ENCODE measurements at regions not wholly inside any gene's neighbourhood (a gene's known extent, or its start where the extent isn't known, plus 50 kb on each side); places are given as distances from the start of the nearest gene placed in this dataset.
"Not testable (repeated sequence)": the region's sequence is repeated elsewhere in the genome, so short reads cannot be mapped to it uniquely, and the experiment has no call there.

GRCh38 chr20:30281584-30282197 is 975.8 kb upstream of the DEFB115 start:
- no peaks in the 10 kb centered on the region for H3K9me3 ChIP-seq (ENCODE audit: control insufficient read depth, low read length)
- no peaks in the 10 kb centered on the region for H3K4me1 ChIP-seq (ENCODE audit: control insufficient read depth in 1 of 2, insufficient read depth in 2 of 2, low read length in 2 of 2)
- no peak overlapping the region for H3K27ac ChIP-seq (ENCODE audit: low read depth in 1 of 2, low read length in 2 of 2)
- H3K4me3 ChIP-seq (ENCODE audit: low read length in 2 of 2), result no peak overlapping the region
- DNase-seq, result no peak
- no peak for ATAC-seq (ENCODE audit: low FRiP score)
- H3K36me3 ChIP-seq (ENCODE audit: control insufficient read depth in 1 of 2, insufficient read depth in 2 of 2, low read length in 1 of 2), result no peaks in the 10 kb centered on the region
- intact Hi-C loops (cut with DNase I), result no loop called here
- 61 to 78% methylated on average over 41 of the region's 41 CpGs for WGBS, 2 donors
- H3K27me3 ChIP-seq (ENCODE audit: control insufficient read depth in 1 of 2, insufficient read depth in 2 of 2, low read length in 1 of 2), result no peaks in the 10 kb centered on the region

DNA sequence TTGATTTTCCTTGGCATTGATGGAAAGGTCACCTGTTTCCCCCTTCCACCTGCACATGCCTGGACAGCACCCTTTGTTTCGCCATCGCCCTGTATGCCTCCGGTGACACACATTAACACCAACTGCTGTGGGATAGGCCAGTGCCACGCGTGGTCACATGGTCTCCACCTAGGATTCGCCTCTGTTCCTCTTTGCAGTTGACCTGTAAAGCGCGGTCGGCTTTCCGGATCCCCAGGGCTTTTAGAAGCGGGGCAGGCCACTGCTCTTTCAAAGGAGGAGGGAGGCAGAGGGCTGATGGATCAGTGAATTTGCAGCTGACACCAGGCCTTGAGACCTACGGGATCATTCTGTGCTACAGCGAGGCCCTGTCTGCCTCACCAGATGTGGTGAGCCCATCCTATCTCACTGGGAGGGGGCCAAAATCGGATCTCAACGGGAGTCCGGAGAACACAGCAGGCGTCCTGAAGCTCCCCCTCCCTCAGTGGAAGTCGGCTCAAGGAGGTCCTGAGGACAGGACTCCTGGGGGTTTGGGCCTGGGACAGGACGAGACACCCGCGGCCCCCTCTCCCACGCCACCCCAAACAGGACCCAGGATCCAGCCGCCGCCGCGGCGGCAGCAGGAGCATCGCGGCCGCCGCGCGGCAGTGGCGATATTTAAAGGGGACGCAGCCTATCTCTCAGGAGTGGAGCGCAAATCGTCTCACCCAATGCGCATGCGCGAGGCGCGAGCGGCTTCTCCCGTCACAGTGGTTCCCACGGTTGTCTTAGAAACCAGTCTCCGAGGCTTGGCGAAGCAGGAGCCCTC is 973.8 kb upstream of the DEFB115 start:
- H3K27ac ChIP-seq (ENCODE audit: low read depth in 1 of 2, low read length in 2 of 2); H3K36me3 ChIP-seq (ENCODE audit: control insufficient read depth in 1 of 2, insufficient read depth in 2 of 2, low read length in 1 of 2); H3K27me3 ChIP-seq (ENCODE audit: control insufficient read depth in 1 of 2, insufficient read depth in 2 of 2, low read length in 1 of 2); H3K4me1 ChIP-seq (ENCODE audit: control insufficient read depth in 1 of 2, insufficient read depth in 2 of 2, low read length in 2 of 2); ATAC-seq (ENCODE audit: low FRiP score); intact Hi-C loops (cut with DNase I); H3K9me3 ChIP-seq (ENCODE audit: control insufficient read depth, low read length): not testable (repeated sequence)
- 23 to 34% methylated on average over 47 of the region's 47 CpGs for WGBS, 2 donors
- peak; percentile 83 to 88 for DNase-seq
- H3K4me3 ChIP-seq (ENCODE audit: low read length in 2 of 2), result peak overlapping the region in 1 of 2 donors; percentile 8

- ATAC-seq (ENCODE audit: low FRiP score) (no peak), DNase-seq (no peak)
- no peak overlapping the region for H3K27ac ChIP-seq (ENCODE audit: low read depth in 1 of 2, low read length in 2 of 2)
- intact Hi-C loops (cut with DNase I), result no loop called here
- no peaks in the 10 kb centered on the region for H3K36me3 ChIP-seq (ENCODE audit: control insufficient read depth in 1 of 2, insufficient read depth in 2 of 2, low read length in 1 of 2)
- no peaks in the 10 kb centered on the region for H3K27me3 ChIP-seq (ENCODE audit: control insufficient read depth in 1 of 2, insufficient read depth in 2 of 2, low read length in 1 of 2)
- WGBS, 2 donors, result 46 to 65% methylated on average over 33 of the region's 33 CpGs
- H3K9me3 ChIP-seq (ENCODE audit: control insufficient read depth, low read length), result no peaks in the 10 kb centered on the region
- H3K4me1 ChIP-seq (ENCODE audit: control insufficient read depth in 1 of 2, insufficient read depth in 2 of 2, low read length in 2 of 2), result no peaks in the 10 kb centered on the region
- H3K4me3 ChIP-seq (ENCODE audit: low read length in 2 of 2), result peak overlapping the region in 1 of 2 donors; percentile 8
Measured at GRCh38 chr20:30284281-30284905, 973.1 kb upstream of the DEFB115 start.

GRCh38 chr20:30285677-30286076 is 971.8 kb upstream of the DEFB115 start:
- H3K4me1 ChIP-seq (ENCODE audit: control insufficient read depth in 1 of 2, insufficient read depth in 2 of 2, low read length in 2 of 2), result no peaks in the 10 kb centered on the region
- 92% methylated on average over 17 of the region's 17 CpGs for WGBS, 2 donors

DNA sequence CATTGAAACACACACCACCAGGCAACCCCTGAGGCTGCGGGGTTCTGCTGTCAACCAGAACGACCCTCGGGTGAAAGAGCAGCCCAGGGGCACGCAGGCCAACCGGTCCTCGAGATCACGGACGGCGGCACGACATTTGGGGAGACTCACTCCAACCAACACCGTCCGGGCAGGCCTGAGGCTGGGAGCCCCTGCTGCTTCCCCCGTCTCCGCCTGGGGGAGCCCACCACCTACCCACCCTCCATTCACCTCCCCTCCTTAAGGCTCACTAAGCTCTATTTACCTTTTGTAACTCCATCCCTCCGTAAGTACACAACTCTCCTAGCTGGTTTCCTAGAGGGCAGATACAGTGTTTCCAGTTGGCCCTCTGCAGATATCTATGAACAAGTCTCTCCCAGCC is 971.3 kb upstream of the DEFB115 start:
- Histone ChIP-seq H3K9me3 (ENCODE audit: control insufficient read depth, low read length) (no peaks in the 10 kb centered on the region), H3K27ac (ENCODE audit: low read depth in 1 of 2, low read length in 2 of 2) (no peak overlapping the region), H3K4me1 (ENCODE audit: control insufficient read depth in 1 of 2, insufficient read depth in 2 of 2, low read length in 2 of 2) (no peaks in the 10 kb centered on the region), H3K27me3 (ENCODE audit: control insufficient read depth in 1 of 2, insufficient read depth in 2 of 2, low read length in 1 of 2) (no peaks in the 10 kb centered on the region), H3K36me3 (ENCODE audit: control insufficient read depth in 1 of 2, insufficient read depth in 2 of 2, low read length in 1 of 2) (no peaks in the 10 kb centered on the region), H3K4me3 (ENCODE audit: low read length in 2 of 2) (no peak overlapping the region)
- WGBS, 2 donors, result 73 to 75% methylated on average over 15 of the region's 15 CpGs
- intact Hi-C loops (cut with DNase I), result no loop called here
- no peak for ATAC-seq (ENCODE audit: low FRiP score)
- DNase-seq, result no peak

More at GRCh38 chr20:30285677-30286076, 971.8 kb upstream of the DEFB115 start:
- H3K4me3 ChIP-seq (ENCODE audit: low read length in 2 of 2), result no peak overlapping the region
- no peaks in the 10 kb centered on the region for H3K36me3 ChIP-seq (ENCODE audit: control insufficient read depth in 1 of 2, insufficient read depth in 2 of 2, low read length in 1 of 2)
- no peaks in the 10 kb centered on the region for H3K27me3 ChIP-seq (ENCODE audit: control insufficient read depth in 1 of 2, insufficient read depth in 2 of 2, low read length in 1 of 2)
- no peak for ATAC-seq (ENCODE audit: low FRiP score)
- intact Hi-C loops (cut with DNase I), result no loop called here
- DNase-seq, result no peak
- no peaks in the 10 kb centered on the region for H3K9me3 ChIP-seq (ENCODE audit: control insufficient read depth, low read length)
- no peak overlapping the region for H3K27ac ChIP-seq (ENCODE audit: low read depth in 1 of 2, low read length in 2 of 2)

DNA sequence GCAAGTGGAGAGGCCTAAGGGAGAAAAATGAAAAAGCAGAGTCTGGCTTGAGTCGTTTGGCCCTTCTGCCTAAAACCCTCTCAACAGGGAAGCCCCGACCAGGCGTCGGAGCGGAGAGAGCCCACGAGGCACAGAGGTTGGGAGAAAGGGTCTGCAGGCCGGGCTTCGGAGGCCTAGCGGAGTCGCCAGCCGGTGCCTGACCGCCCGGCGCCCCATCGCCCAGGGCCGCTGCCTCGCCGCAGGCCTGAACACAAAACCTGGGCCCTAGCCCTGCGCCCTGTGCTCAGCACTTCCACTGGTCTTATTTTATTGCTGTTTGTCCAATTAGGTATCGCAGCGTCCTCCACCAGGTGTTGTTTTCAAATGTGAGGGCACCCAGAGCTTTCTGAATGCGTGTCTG is 970.0 kb upstream of the DEFB115 start:
- H3K9me3 ChIP-seq (ENCODE audit: control insufficient read depth, low read length); H3K27me3 ChIP-seq (ENCODE audit: control insufficient read depth in 1 of 2, insufficient read depth in 2 of 2, low read length in 1 of 2); ATAC-seq (ENCODE audit: low FRiP score); H3K4me3 ChIP-seq (ENCODE audit: low read length in 2 of 2); DNase-seq; H3K36me3 ChIP-seq (ENCODE audit: control insufficient read depth in 1 of 2, insufficient read depth in 2 of 2, low read length in 1 of 2); H3K27ac ChIP-seq (ENCODE audit: low read depth in 1 of 2, low read length in 2 of 2); H3K4me1 ChIP-seq (ENCODE audit: control insufficient read depth in 1 of 2, insufficient read depth in 2 of 2, low read length in 2 of 2); intact Hi-C loops (cut with DNase I): not testable (repeated sequence)
- 91% methylated on average over 22 of the region's 22 CpGs for WGBS, 2 donors

DNA sequence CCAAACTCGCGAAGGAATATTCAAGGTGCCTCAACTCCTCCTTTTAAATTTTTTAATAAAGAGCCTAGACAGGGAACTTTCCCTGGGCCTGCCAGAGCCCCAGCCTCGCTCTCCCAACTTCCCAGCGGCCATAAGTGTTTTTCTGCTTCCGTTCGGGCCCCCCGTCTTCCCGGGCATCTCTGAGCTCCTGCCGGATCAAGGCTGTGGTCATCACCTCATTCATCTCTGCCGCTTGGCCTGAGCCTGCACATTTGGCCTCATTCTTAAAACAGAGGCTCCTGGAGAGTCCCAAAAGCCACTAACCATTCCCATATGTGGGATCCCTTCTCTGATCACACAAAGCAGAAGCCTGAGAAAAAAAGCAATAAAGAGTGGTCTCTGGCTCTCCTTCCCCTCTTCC is 969.1 kb upstream of the DEFB115 start:
- H3K27me3 ChIP-seq (ENCODE audit: control insufficient read depth in 1 of 2, insufficient read depth in 2 of 2, low read length in 1 of 2), result no peaks in the 10 kb centered on the region
- intact Hi-C loops (cut with DNase I), result no loop called here
- 73 to 78% methylated on average over 10 of the region's 10 CpGs for WGBS, 2 donors
- no peak overlapping the region for H3K4me3 ChIP-seq (ENCODE audit: low read length in 2 of 2)
- H3K9me3 ChIP-seq (ENCODE audit: control insufficient read depth, low read length), result no peaks in the 10 kb centered on the region
- no peak for DNase-seq
- H3K4me1 ChIP-seq (ENCODE audit: control insufficient read depth in 1 of 2, insufficient read depth in 2 of 2, low read length in 2 of 2), result no peaks in the 10 kb centered on the region
- no peaks in the 10 kb centered on the region for H3K36me3 ChIP-seq (ENCODE audit: control insufficient read depth in 1 of 2, insufficient read depth in 2 of 2, low read length in 1 of 2)
- H3K27ac ChIP-seq (ENCODE audit: low read depth in 1 of 2, low read length in 2 of 2), result no peak overlapping the region
- ATAC-seq (ENCODE audit: low FRiP score), result no peak

DNA sequence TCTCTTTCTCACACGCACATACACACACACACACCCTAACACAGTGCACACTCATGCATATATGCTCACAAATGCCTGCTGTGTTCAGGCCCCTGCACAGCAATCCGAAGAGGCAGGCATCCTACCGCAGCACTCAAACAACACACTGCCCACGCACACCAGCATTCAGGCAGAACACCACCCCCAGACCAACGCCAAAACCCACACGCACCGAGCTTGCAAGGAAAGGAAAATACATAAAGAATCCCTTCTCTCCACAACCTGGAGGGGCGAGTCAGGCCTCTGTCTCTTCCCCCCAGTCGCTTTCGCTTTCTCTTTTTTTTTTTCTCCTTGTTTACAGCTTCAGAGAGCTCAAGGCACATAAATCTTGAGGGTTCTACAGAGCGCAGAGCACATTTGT is 968.4 kb upstream of the DEFB115 start:
- ATAC-seq (ENCODE audit: low FRiP score); H3K27me3 ChIP-seq (ENCODE audit: control insufficient read depth in 1 of 2, insufficient read depth in 2 of 2, low read length in 1 of 2); DNase-seq; H3K4me3 ChIP-seq (ENCODE audit: low read length in 2 of 2); H3K36me3 ChIP-seq (ENCODE audit: control insufficient read depth in 1 of 2, insufficient read depth in 2 of 2, low read length in 1 of 2); H3K9me3 ChIP-seq (ENCODE audit: control insufficient read depth, low read length); H3K4me1 ChIP-seq (ENCODE audit: control insufficient read depth in 1 of 2, insufficient read depth in 2 of 2, low read length in 2 of 2); intact Hi-C loops (cut with DNase I): not testable (repeated sequence)
- WGBS, 2 donors, result 31 to 50% methylated on average over 11 of the region's 11 CpGs
- H3K27ac ChIP-seq (ENCODE audit: low read depth in 1 of 2, low read length in 2 of 2), result peak overlapping the region in 1 of 2 donors; percentile 30

Data from aorta (tissue), 5 donors.